Endothelial cell of hepatic sinusoid (primary cell): ENCODE measurements at regions not wholly inside any gene's neighbourhood (a gene's known extent, or its start where the extent isn't known, plus 50 kb on each side); places are given as distances from the start of the nearest gene placed in this dataset.
"Not testable (repeated sequence)": the region's sequence is repeated elsewhere in the genome, so short reads cannot be mapped to it uniquely, and the experiment has no call there.

Source experiments
- in situ Hi-C: cut with HindIII; loops from 2 replicates; pipeline ENCODE4 v1.10.0; 2017; ENCODE audit warnings: low sequenced_read_pairs

DNA sequence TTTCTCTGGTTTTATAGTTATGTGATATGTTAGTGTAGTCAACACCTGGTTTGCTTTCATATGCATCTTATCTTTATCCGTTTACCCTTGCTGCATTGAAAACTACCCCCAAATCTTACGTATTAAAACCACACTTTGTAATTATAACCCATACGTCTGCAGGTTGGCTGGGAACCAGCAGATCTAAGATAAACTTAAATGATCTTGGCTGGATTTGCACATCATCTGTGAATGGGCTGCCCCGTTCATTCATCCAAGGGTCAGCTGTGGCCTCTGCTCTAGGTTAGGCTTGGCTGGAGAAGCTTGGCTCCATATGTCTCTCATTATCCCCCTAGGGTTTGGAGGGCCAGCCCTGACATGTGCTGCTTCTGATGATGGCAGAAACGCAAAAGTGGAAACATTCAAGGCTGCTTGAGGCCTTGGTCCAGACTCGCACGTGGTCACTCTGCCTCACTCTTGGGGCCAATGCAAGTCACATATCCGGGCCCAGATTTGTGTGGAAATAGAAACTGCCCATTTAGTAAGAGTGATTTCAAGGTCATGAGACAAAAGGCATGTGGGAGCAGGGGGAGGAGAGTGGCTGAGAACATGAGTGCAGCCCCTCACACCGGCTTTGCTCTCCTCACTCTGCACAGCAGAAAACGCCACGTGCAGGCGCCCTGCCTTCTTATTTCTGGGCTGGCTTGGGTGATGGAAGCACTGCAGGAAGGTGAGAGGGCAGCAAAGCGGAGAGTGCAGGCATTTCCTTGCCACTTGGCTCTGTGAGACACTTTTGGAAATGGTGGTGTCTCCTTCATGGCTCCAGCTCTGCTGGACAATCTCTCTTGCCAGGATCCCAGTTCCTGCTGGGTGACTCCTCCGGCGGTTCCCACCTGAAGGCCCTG lies 553.8 kb downstream of the GLRX3 start:
- in situ Hi-C loops: no loop called here

DNA sequence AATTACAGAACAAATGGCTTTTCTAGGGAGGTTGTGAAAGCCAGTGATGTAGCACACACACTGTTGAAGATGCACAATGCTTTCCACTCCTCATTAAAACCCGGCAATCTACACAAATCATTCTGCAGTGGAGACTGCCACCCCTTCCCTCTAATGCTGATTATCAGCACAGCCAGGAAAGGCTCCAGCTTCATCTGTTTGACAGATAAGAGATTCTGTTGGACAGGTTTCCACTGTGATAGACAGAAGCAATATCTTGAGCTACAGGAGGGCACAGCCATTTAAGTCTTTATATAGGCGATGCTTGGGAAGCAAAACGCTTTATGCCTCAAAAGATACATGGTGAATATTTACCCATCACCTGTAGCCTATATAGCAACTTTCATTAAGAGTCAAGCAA lies 555.6 kb downstream of the GLRX3 start:
- in situ Hi-C loops: no loop called here

DNA sequence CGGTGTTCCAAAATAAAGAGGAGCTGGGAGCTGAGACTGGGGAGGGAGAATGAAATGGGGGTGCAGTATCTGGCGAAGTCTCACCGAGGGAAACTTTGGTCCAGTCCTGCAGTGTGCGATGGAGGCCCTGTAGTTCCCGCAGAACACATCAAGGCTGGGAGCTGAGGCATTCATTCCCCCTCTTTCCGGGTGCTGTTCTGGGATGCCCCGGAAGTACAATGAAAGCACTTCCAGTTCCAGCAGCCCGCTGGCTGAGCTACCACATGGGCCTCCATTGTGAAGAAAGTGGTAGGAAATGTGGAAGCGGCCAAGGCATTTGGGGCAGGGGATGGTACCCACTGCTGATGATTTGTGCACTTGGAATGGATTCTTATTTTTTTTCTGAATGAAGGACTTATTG lies 560.7 kb downstream of the GLRX3 start:
- in situ Hi-C loops: no loop called here

DNA sequence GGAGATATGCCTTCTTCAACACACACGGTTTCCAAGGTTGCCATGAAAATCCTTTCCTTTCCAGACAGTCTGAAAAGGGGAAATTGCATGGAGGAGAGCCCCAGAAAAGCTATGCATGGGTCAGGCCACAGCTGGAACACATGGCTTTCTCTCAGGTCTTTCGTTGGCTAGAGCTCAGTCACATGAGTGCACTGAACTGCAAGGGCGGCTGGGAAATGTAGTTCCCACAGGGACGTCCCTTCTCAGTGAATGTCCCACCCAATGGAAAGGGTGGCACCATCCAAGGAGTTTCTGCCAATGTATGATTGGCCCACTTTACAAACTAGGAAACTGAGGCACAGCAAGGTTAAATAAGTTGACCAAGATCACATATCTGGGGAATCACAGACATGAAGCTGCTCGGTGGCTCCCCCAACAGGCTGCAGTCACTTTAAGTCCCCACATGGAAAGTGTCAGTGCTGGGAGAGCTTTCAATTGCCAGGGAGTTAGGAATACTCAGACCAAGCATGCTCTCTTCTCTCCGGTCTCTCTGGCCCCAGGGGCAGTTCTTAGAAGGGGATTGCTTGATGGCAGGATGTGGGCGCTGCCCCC lies 571.3 kb downstream of the GLRX3 start:
- in situ Hi-C loops: no loop called here

DNA sequence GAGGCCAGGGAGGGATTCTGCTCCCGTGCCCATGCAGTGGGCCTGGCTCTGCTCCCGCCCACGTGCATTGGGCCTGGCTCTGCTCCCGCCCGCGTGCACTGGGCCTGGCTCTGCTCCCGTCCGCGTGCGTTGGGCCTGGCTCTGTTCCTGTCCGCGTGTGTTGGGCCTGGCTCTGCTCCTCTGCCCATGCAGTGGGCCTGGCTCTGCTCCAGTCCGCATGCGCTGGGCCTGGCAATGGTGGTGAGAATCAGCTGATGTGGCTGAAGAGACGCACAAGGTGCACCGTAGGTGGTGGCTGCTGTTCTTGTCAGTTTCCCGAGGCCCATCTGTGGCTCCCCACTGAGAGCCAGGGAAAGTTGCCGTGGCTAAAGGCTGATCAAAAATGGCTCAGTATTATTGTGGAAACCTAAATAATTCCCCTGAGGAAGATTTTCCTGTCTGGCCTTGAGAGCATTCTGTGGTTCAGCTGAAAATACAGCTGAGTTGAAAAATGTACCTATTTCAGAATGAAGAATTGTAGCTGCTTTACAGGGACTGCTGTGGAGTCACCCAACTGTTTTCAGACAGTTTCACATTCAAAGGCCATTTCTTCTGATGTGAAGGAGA lies 572.4 kb downstream of the GLRX3 start:
- in situ Hi-C loops: no loop called here

DNA sequence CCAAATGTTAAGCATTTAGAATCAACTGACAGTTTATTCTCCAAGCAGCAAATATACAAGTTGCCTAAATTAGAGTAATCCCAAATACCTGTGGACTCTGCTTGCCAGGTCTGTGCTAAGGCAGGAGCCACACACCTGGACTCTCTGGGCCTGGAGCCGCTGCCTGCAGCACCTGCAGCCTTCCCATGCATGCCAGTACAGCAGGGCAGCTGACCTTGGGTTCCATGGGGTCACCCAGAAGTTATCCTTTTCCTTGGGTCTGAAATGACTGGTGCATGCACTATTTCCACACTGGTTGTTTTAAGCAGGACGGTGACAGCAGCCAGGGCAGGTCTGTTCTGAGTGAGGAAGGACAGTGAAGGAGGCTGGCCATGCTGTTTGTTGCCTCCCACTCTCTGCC lies 573.2 kb downstream of the GLRX3 start:
- in situ Hi-C loops: no loop called here

DNA sequence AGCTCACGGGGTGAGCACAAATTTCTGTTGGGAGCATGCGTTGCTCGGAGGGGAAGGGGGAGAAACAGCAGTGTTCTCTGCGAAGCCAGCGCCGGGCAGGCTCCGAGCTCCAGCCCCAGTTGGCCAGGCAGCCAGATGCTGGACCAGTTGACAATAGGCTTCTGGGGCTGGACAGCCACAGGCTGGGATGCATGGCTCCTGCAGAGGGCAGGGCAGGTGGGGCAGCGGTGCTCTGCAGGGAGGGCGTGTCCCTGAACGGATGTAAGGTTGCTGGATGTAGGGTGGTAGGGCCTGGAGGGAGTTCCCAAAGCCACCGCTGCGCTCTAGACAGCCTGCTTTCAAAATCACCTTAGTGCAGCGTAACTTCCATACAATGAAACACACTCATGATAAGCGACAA lies 574.9 kb downstream of the GLRX3 start:
- in situ Hi-C loops: no loop called here

DNA sequence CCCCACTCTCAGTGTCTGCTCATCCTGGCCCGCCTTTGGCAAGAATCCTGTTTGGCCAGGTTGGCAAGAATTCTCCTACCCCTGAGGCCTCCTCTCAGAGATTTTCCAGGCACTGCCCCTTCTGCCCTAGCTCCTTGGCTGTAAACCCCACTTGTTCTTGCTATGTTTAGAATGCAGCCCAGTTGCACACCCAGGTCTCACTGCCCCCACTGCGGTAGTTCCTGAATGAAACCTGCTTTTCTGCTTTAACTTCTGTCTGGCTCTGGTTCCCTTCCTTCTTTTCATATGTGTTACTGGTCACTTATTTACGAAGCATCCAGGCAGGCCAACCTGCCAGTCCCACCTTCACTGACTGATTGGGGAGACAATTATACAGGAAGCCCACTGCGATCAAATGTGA lies 576.9 kb downstream of the GLRX3 start:
- in situ Hi-C loops: no loop called here

DNA sequence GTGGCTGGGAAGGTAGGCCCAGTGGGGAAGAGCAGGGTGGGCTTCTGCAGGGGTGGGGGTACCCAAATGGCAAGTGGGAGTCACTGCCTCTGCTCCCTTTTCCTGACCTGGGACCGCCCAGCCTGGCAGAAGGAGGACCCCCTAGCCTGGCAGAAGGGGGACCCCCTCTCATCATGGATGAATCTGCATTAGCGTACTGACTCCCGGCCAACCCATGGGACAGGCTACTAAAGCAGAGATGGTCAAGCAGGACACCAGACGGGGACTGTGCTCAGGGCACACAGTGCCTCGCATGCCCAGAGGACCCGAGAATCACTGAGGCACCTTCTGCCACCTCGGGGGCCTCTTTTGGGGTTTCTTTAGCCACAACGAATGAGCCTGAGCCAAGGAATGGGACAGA lies 577.5 kb downstream of the GLRX3 start:
- in situ Hi-C loops: no loop called here

DNA sequence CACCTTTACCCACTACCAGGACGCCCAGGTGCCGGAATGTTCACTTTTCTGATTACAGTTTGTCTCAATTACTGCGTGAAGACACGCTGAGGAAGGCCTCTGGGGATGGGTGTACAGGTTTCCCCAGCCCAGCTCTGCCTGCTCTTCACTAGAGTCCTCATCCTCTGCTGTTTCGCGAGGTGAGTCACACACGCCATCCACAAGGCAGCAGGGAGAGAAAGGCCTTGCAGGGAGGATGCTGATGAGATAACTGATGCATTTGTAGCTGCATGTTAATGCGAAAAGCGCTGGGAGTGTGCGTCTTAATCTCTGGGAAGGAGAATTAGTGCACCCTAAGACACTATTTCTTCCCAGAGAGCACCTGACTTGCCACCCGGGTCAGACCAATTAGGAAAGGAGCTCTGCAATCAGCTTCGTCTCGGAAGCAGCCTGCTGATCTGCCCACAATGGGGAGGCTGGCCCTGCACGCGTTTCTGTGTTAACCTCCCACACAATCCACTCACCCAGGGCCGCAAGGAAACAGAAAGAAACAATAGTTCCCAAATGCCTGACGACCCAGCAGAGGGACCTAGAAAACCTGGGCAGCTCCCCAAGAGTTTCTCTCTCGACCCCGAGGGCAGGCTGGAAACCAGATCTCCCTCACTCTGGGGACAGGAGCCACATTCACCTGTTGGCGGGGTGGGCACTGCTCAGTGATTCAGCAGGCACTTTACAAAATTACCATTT lies 578.7 kb downstream of the GLRX3 start:
- in situ Hi-C loops: no loop called here

DNA sequence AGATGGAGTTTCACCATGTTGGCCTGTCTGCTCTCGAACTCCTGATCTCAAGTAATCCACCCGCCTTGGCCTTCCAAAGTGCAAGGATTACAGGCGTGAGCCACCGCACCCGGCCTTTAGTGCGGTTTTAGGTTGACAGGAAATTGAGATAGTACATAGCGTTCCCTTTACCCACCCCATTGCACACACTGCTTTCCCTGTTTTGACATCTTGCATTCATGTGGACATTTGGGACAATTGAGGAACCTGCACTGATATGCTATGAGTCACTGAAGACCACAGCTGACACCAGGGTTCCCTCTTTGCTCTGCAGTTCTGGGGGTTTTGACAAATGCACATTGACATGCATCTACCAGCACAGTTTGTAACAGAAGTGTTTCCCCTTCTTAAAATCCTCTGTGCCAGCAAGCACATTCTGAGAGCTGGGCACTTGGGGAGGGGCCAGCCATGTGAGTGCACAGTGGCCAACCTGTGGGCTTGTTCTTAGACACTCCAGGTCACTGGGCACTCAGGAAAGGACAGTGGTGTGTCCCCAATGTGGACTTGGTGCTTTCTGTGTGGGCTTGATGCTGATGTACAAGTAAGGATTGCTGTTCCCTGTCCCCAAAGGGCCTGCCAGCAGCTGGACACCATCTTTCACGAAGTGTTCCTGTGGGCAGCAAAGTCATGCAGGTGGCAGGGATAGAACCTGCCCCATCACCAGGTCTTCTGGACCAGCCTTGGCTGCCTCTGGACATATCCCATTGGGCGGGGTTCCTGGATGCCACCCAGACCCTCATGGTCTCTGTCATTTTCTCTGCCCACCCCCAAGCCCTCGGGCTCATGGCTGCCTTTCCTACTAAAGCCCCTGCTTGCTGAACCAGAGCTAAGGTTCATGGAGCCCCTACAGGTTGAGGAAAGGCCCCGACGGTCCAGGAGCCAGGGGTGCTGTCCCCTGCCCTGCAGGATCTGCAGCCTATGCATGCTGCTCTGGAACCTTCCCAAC lies 579.8 kb downstream of the GLRX3 start:
- in situ Hi-C loops: no loop called here

DNA sequence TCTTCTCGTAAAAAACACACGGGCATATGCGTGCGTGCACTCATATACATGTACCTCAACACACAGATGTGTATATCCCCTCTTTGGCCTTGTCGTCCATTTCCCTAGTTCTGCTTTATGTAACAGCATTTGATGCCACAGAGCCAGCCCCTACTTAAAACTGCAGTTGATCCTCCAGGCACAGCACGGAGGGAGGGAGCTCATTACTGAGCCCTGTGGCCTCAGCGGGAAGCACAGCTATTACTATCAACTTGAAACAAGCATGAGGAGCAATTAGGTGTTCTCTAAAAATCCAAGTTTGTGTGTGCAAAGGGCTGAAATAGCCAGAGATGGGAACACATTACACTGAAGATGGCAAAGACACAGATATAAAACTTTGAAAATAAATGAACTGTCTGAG lies 580.9 kb downstream of the GLRX3 start:
- in situ Hi-C loops: no loop called here

DNA sequence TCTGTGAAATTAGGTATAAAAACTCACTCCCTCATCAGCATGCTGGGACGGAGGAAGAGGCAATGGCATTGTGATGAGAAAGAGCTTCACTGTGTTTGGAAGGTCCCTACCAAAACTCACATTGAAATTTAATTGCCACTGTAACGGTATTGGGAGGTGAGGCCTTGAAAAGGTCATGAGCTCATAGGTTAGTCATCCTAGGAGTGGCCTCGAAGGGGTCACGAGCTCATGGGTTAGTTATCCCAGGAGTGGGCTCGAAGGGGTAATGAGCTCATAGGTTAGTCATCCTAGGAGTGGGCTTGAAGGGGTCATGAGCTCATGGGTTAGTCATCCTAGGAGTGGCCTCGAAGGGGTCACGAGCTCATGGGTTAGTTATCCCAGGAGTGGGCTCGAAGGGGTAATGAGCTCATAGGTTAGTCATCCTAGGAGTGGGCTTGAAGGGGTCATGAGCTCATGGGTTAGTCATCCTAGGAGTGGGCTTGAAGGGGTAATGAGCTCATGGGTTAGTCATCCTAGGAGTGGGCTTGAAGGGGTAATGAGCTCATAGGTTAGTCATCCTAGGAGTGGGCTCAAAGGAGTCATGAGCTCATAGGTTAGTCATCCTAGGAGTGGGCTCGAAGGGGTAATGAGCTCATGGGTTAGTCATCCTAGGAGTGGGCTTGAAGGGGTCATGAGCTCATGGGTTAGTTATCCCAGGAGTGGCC lies 582.7 kb downstream of the GLRX3 start:
- in situ Hi-C loops: not testable (repeated sequence)

DNA sequence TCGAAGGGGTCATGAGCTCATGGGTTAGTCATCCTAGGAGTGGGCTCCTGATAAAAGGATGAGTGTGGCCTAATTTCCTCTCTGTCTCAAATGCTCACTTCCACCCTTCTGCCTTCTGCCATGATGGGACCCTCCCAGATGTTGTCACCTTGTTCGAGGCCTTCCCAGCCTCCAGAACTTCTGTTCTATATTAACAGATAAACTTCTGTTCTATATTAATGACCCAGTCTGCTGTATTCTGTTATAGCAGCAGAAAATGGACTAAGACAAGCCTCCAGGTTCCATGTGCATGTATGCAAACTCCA lies 583.2 kb downstream of the GLRX3 start:
- in situ Hi-C loops: no loop called here

DNA sequence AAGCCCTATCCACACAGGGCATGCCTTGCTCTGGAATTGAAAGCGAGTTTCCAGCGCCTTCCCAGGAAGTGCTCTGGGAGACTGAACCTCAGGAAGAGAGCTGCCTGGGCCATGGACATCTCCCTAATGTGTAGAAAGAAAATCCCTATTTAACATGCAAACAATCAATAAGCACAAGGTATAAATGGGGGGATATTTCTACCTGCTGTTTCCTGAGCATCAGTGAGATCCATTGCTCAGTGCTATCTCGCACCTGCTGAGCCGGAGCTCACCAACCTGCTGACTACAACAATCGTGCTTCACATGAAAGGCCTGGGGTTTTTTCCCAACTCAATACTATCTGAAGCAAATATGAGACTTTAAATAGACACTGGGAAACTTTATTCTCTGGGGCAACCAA lies 584.0 kb downstream of the GLRX3 start:
- in situ Hi-C loops: no loop called here

DNA sequence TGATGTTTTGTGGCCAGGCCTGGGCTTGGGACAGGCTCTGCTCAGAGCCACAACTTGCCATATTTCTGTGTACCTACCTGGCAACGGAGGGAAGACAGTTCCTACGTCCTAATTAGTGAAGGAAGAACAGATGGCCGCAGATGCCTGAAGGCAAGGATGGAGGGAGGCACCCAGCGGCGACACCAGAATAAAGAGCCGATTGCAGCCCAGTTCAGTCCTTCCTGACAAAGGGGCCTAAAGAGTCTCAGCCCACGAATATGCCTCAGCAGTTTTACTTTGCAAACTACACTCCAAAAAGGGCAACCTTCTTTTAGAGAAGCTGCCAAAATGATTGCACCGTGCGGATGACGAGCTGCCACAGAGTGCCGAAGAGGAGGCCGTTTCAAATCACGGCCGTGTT lies 585.8 kb downstream of the GLRX3 start:
- in situ Hi-C loops: no loop called here

DNA sequence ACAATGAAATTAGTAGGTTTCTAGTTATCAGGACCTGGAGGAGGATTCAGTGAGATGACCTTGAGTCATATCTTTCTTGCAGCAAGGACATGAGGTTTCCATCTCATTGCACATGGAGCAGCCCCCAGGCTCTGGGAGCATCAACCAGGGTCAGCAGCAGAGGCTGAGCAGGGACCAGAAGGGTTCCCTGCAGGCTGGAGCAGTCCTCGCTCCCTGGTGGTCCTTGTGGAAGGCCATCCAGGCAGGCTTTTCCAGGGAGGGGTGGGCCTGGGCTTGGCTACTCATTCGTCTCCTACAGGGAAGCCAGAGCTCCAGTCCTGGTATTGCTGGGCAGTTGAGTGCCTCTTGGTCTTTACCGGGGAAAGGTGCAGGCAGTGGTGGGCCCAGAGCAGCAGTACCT lies 587.5 kb downstream of the GLRX3 start:
- in situ Hi-C loops: no loop called here

DNA sequence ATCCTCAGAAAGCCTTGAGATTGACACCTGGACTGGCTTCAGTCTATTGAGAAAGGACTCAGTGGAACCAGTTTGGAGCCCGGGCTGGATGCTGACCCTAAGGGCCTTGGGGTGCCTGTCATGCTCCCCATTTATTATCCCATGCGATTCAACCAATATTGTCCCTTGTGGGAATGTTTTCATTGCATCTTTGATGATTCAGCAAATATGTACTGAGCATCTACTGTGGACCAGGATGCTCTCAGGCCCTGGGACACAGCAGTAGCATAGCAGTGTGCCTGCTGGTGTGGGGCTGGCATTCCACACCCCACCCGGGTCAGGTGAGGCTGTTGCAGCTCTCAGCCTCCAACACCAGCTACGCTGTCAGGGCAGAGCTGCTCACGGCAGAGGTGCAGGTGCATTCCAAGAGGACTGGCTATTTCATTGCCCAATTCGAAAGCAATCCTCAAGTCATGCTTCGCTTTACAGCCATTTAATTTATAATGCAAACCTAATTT lies 586.0 kb downstream of the TCERG1L start:
- in situ Hi-C loops: loop anchor here (5.0 kb wide), 1 partner anchor 52 kb away; no protein-coding TSS in a partner anchor

DNA sequence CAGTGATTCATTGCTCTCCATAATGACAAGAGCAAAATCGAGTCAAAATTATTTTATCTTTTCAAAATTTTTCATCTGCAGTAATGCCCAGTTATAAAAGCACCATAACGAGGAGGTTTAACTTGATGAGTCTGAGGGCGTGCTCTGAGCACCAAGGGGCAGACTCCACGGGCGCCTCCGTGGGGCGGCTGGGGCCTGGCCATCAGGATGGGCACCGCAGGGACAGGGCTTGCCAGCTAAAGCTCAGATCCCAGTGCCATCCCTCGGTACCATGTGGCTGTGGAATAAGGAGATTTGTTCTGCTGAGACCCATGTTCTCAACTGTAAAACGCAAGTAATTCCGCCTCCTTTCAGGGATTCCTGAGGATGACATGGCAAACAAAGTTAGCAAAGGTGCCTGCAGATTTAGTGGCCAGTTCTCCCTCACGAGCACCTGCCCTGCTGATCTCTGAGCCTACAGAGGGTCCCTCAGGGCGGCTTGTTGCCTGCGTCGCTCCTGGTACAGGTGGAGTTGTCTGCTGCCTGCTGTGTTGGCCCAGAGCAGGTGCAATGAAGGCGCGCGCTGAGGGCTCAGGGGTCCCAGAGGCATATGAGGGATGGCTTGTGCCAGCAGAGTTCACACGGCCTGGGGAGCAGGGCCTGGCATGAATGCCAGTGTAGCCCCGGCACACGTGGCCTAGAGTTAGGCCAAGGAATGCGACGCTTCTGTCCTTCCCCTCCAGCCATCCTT lies 584.4 kb downstream of the TCERG1L start:
- in situ Hi-C loops: loop anchor here (5.0 kb wide), 1 partner anchor 50 kb away; no protein-coding TSS in a partner anchor
